K562 (cell line): ENCODE measurements at regions not wholly inside any gene's neighbourhood (a gene's known extent, or its start where the extent isn't known, plus 50 kb on each side); places are given as distances from the start of the nearest gene placed in this dataset.

ENCODE experiments used
- ATAC-seq: fragments of 200-7000 bp; cut with Tn5 transposase; 3 replicates; pipeline ENCODE4 v1.9.1; 2020; ENCODE audit warnings: moderate library complexity
- BruUV-seq: library from RNA; stranded (reverse); fragments of 400-500 nt; replicated peaks from 2 replicates; lab custom pipeline; 2021; lab: Mats Ljungman, UMichigan
- CTCF ChIA-PET: fragments of 300-600 bp; formaldehyde crosslinking; extraction: SDS; loops from one replicate; lab custom pipeline; 2021; ENCODE audit warnings: low intra/inter-chr PET ratio; lab: Yijun Ruan, JAX
- POLR2A ChIA-PET: fragments of 300-600, 350-650 bp; sonication (Branson Sonifier 250); formaldehyde crosslinking; extraction: SDS; loops from one replicate; lab custom pipeline; 2021; ENCODE audit warnings: antibody characterized with exemption, inconsistent platforms; lab: Yijun Ruan, JAX
- DNase-seq, 4 experiments: peaks; one replicate each; pipeline versions ENCODE4 v3.0.0 to v3.0.0-alpha.2; 2011 to 2018; ENCODE audit warnings: low spot score in 3 of 4, mixed read lengths in 3 of 4; ENCODE audit errors: extremely low read depth in 1 of 4
- FAIRE-seq: peaks from 2 replicates; lab custom pipeline; 2011; peaks lifted over from hg19 to GRCh38; lab: Jason Lieb, UNC
- H2AFZ ChIP-seq: 2 replicates; pipeline ENCODE4 v1.6.0; 2011; ENCODE audit warnings: low read depth, low read length, control low read depth, inconsistent platforms
- H3K27ac ChIP-seq: fragments of 200-600 bp; 3 replicates; pipeline ENCODE4 v1.8.0; 2011; ENCODE audit warnings: low read depth, mild to moderate bottlenecking, control low read depth, inconsistent platforms, low read length, moderate library complexity, mixed read lengths; ENCODE audit errors: extremely low read depth
- H3K27me3 ChIP-seq, 2 experiments: fragments of 300-600 bp in 1 of 2; 2 replicates in 1 of 2; 3 replicates in 1 of 2; pipeline versions ENCODE4 v1.6.0 to v1.8.0; 2011; ENCODE audit warnings: inconsistent platforms in 2 of 2, low read length in 2 of 2, mild to moderate bottlenecking in 1 of 2, mixed read lengths in 1 of 2, moderate library complexity in 1 of 2; ENCODE audit not compliant: control insufficient read depth in 2 of 2, insufficient read depth in 2 of 2
- H3K36me3 ChIP-seq: fragments of 300-600 bp; 3 replicates; pipeline ENCODE4 v1.8.0; 2011; ENCODE audit warnings: mild to moderate bottlenecking, low read length, inconsistent platforms; ENCODE audit not compliant: control insufficient read depth, insufficient read depth
- H3K4me1 ChIP-seq, 2 experiments: fragments of 200-600 bp in 1 of 2; replicated peaks in 1 of 2; 2 replicates in 1 of 2; 3 replicates in 1 of 2; pipeline versions ENCODE4 v1.5.1 to v1.8.0; 2011; ENCODE audit warnings: inconsistent platforms in 2 of 2, low read length in 2 of 2, mild to moderate bottlenecking in 1 of 2, mixed read lengths in 1 of 2, moderate library complexity in 1 of 2; ENCODE audit not compliant: control insufficient read depth in 2 of 2, insufficient read depth in 2 of 2
- H3K4me2 ChIP-seq: 2 replicates; pipeline ENCODE4 v1.6.1; 2011; ENCODE audit warnings: low read length, control low read depth, inconsistent platforms, mixed read lengths; ENCODE audit not compliant: insufficient read depth
- H3K4me3 ChIP-seq: fragments of 200-600 bp; sonication (generic), shearing (Covaris generic); 2 replicates; pipeline ENCODE4 v1.5.1; 2016; ENCODE audit warnings: control low read depth, inconsistent platforms
- H3K79me2 ChIP-seq: fragments of 200-600 bp; 3 replicates; pipeline ENCODE4 v1.8.0; 2011; ENCODE audit warnings: low read length, inconsistent platforms; ENCODE audit not compliant: control insufficient read depth, insufficient read depth
- H3K9ac ChIP-seq, 2 experiments: 2 replicates each; pipeline versions ENCODE4 v1.6.0 to v1.6.1; 2011; ENCODE audit warnings: low read depth in 2 of 2, low read length in 2 of 2, control low read depth in 1 of 2, inconsistent platforms in 1 of 2, mild to moderate bottlenecking in 1 of 2, mixed read lengths in 1 of 2; ENCODE audit not compliant: insufficient read depth in 1 of 2
- H3K9me1 ChIP-seq: one replicate; pipeline ENCODE4 v1.6.0; 2011; ENCODE audit warnings: inconsistent platforms, mild to moderate bottlenecking, low read length, moderate library complexity; ENCODE audit not compliant: control insufficient read depth, insufficient read depth
- H3K9me3 ChIP-seq: replicated peaks from 2 replicates; pipeline ENCODE4 v1.5.1; 2011; ENCODE audit warnings: low read depth, low read length, inconsistent platforms; ENCODE audit not compliant: control insufficient read depth, insufficient read depth
- H4K20me1 ChIP-seq: replicated peaks from 2 replicates; pipeline ENCODE4 v1.6.1; 2011; ENCODE audit warnings: low read length, inconsistent platforms, mixed read lengths; ENCODE audit not compliant: control insufficient read depth, insufficient read depth
- BRD9 ChIP-seq: fragments of 450-650 bp; IDR thresholded peaks from 2 replicates; pipeline ENCODE4 v1.6.1; 2018; ENCODE audit warnings: low read depth; ENCODE audit not compliant: partially characterized antibody
- CREBBP ChIP-seq: IDR thresholded peaks from one replicate; pipeline ENCODE4 v1.6.1; 2012; ENCODE audit warnings: low read depth, mild to moderate bottlenecking, control low read depth, inconsistent platforms, low read length
- HDAC3 ChIP-seq: fragments of 450-650 bp; IDR thresholded peaks from 2 replicates; pipeline ENCODE4 v1.6.1; 2018; ENCODE audit warnings: borderline replicate concordance, mild to moderate bottlenecking, moderate library complexity; ENCODE audit not compliant: partially characterized antibody
- HMG20A ChIP-seq: fragments of 450-650 bp; formaldehyde crosslinking; conservative IDR thresholded peaks from 2 replicates; pipeline ENCODE4 v1.4.0; 2020; ENCODE audit warnings: mild to moderate bottlenecking, mixed read lengths
- KLF10 ChIP-seq: fragments of 250-450 bp; sonication (Bioruptor Pico); IDR thresholded peaks from 2 replicates; pipeline ENCODE4 v1.6.1; 2021; ENCODE audit warnings: matching md5 sums
- NCOA6 ChIP-seq: fragments of 450-650 bp; IDR thresholded peaks from 2 replicates; pipeline ENCODE4 v1.6.1; 2017; ENCODE audit warnings: mild to moderate bottlenecking
- PML ChIP-seq: IDR thresholded peaks from 2 replicates; pipeline ENCODE4 v1.6.1; 2012; ENCODE audit warnings: low read length, inconsistent platforms
- RAD51 ChIP-seq: fragments of 450-650 bp; IDR thresholded peaks from 2 replicates; pipeline ENCODE4 v1.7.1; 2016; ENCODE audit warnings: low read depth, mild to moderate bottlenecking, borderline replicate concordance
- ZNF316 ChIP-seq: fragments of 450-650 bp; IDR thresholded peaks from 2 replicates; pipeline ENCODE4 v1.6.1; 2016
- ZNF398 ChIP-seq: fragments of 250-450 bp; sonication (Bioruptor Pico); IDR thresholded peaks from 2 replicates; pipeline ENCODE4 v1.8.0; 2021; ENCODE audit warnings: moderate library complexity, mild to moderate bottlenecking, inconsistent platforms
- ZNF583 ChIP-seq: fragments of 250-450 bp; sonication (Bioruptor Pico); IDR thresholded peaks from 2 replicates; pipeline ENCODE4 v1.4.0; 2020
- ZNF644 ChIP-seq: fragments of 200-800 bp; sonication (Bioruptor generic); IDR thresholded peaks from 2 replicates; pipeline ENCODE4 v1.6.1; 2016; ENCODE audit warnings: low read depth, missing genetic modification characterization, missing compliant biosample characterization
- ZNF717 ChIP-seq: fragments of 250-450 bp; sonication (Bioruptor Pico); IDR thresholded peaks from 2 replicates; pipeline ENCODE4 v1.5.0; 2021
- WGBS: fragments of 100-300 bp; shearing (Covaris generic); methylation state at CpG from one replicate; pipeline ENCODE4 v1.1.6; 2016; ENCODE audit warnings: low coverage, mixed read lengths; ENCODE audit not compliant: insufficient coverage; ENCODE audit errors: missing lambda C conversion rate; 5-methylcytosine and 5-hydroxymethylcytosine counted together
- in situ Hi-C: fragments of 300-500 bp; cut with MboI; formaldehyde crosslinking; loops from 4 replicates; pipeline ENCODE4 v1.15.0; 2018; ENCODE audit warnings: inconsistent platforms, mixed read lengths
- intact Hi-C: fragments of 100-400 bp; cut with micrococcal nuclease; formaldehyde crosslinking; loops from 2 replicates; pipeline ENCODE4 v1.14.2; 2022

- no peak overlapping the region for H2AFZ ChIP-seq
- no TSS peak for BruUV-seq
- H3K4me2 ChIP-seq: no peak overlapping the region
- H3K4me1 ChIP-seq: peaks cover 0 to 2% of the 10 kb centered on the region in 2 experiments; a peak in 2 of 5 replicates
- TF ChIP-seq HDAC3: no peak
- no peak for TF ChIP-seq PML
- no peak for TF ChIP-seq RAD51
- no peak for TF ChIP-seq ZNF717 (CRISPR knock-in tag)
- TF ChIP-seq HMG20A (CRISPR knock-in tag): no peak
- no peak for TF ChIP-seq ZNF316
- TF ChIP-seq ZNF398 (CRISPR knock-in tag): no peak
- TF ChIP-seq ZNF583 (CRISPR knock-in tag): no peak
- TF ChIP-seq BRD9: no peak
- no peak for TF ChIP-seq ZNF644 (tag)
- TF ChIP-seq KLF10 (CRISPR knock-in tag): no peak
- no peak for TF ChIP-seq CREBBP
- no peak for TF ChIP-seq NCOA6
- FAIRE-seq (no peak), ATAC-seq (no peak), DNase-seq (no peak)
- no peaks in the 10 kb centered on the region for H3K79me2 ChIP-seq
- ChIA-PET POLR2A (no interaction called here), CTCF (no interaction called here)
- WGBS: 30% methylated on average over 2 of the region's 2 CpGs
- H3K36me3 ChIP-seq: no peaks in the 10 kb centered on the region
- H3K27ac ChIP-seq: no peak overlapping the region
- in situ Hi-C loops: no loop called here
- no peak overlapping the region for H3K9ac ChIP-seq
- H3K9me3 ChIP-seq: no peaks in the 10 kb centered on the region
- H3K4me3 ChIP-seq: no peak overlapping the region
- H4K20me1 ChIP-seq: no peaks in the 10 kb centered on the region
- H3K27me3 ChIP-seq: no peaks in the 10 kb centered on the region
- intact Hi-C loops: no loop called here
- no peaks in the 10 kb centered on the region for H3K9me1 ChIP-seq
Measured at GRCh38 chr2:200092235-200092634, 136.9 kb downstream of the MAIP1 start.
